Adrenal gland (tissue), 5 donors: ENCODE measurements at regions not wholly inside any gene's neighbourhood (a gene's known extent, or its start where the extent isn't known, plus 50 kb on each side); places are given as distances from the start of the nearest gene placed in this dataset.

Experiments
- CTCF ChIP-seq, 6 experiments: fragments of 450-650 bp in 4 of 6; fragments of 200-600 bp in 2 of 6; sonication (generic) in 1 of 6; IDR thresholded peaks; 1 replicate in 5 of 6; 2 replicates in 1 of 6; pipeline versions ENCODE4 v1.5.1 to v1.8.0; 2016 to 2021; ENCODE audit warnings: antibody characterized with exemption in 6 of 6, mild to moderate bottlenecking in 2 of 6, moderate library complexity in 1 of 6
- POLR2A ChIP-seq, 2 donors: fragments of 450-650 bp; IDR thresholded peaks; one replicate each; pipeline ENCODE4 v1.6.1; 2017; ENCODE audit warnings: antibody characterized with exemption in 2 of 2, mild to moderate bottlenecking in 2 of 2, moderate library complexity in 1 of 2
- donor health status: DM: no; HTN: no; CAD: no.

GRCh38 chr10:21065621-21066248 lies 168.6 kb upstream of the NEBL start:
- no peak for TF ChIP-seq CTCF (IDR thresholded peaks at IDR 0.05)
- no peak for TF ChIP-seq POLR2A (IDR thresholded peaks at IDR 0.05)
